OCI-LY3 (cell line): ENCODE measurements at regions not wholly inside any gene's neighbourhood (a gene's known extent, or its start where the extent isn't known, plus 50 kb on each side); places are given as distances from the start of the nearest gene placed in this dataset.

ENCODE experiments used
- CTCF ChIP-seq: fragments of 200-600, 300-600 bp; sonication (generic); IDR thresholded peaks from 2 replicates; pipeline ENCODE4 v1.5.1; 2014; ENCODE audit warnings: antibody characterized with exemption, low read length, low read depth
- EZH2phosphoT487 ChIP-seq: fragments of 200-600 bp; shearing (Covaris generic); IDR thresholded peaks from 2 replicates; pipeline ENCODE4 v1.6.1; 2018; ENCODE audit warnings: antibody characterized with exemption, mixed run types, low read depth

DNA sequence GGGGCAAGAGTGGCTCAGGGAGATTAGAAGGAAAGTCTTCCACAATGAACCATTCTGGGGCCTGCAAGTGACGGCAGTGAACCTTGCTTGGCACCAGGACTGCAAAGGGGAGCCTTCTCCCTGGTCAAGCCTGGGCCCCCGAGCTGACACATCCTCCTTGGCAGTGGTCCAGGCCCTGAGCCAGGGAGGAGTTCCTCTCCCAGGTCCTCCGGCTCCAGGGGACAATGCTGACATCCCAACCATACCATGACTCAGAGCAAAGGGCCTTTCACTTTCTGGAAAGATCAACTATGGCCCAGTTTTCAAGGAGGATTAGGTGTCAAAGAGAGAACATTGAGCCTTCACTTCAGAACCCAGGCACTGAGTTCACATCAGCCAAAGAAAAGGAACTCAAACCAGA, 756.5 kb upstream of the TBX3 start:
- TF ChIP-seq EZH2phosphoT487 (no peak), CTCF (no peak)
